Astrocyte (in vitro differentiated cells and primary cell): ENCODE measurements at regions not wholly inside any gene's neighbourhood (a gene's known extent, or its start where the extent isn't known, plus 50 kb on each side); places are given as distances from the start of the nearest gene placed in this dataset.

Experiments used
- DNase-seq: peaks from one replicate; pipeline ENCODE4 v3.0.0-alpha.2; 2010; ENCODE audit warnings: low read depth
- FAIRE-seq: peaks from 2 replicates; lab custom pipeline; 2011; peaks lifted over from hg19 to GRCh38; lab: Jason Lieb, UNC
- H2AFZ ChIP-seq: 2 replicates; pipeline ENCODE4 v1.6.0; 2012; ENCODE audit warnings: low read depth, low read length, inconsistent platforms
- H3K27ac ChIP-seq: 2 replicates; pipeline ENCODE4 v1.5.1; 2011; ENCODE audit warnings: low read depth, low read length, inconsistent platforms
- H3K27me3 ChIP-seq: 2 replicates; pipeline ENCODE4 v1.6.0; 2011; ENCODE audit warnings: low read length, inconsistent platforms; ENCODE audit not compliant: insufficient read depth
- H3K36me3 ChIP-seq: 2 replicates; pipeline ENCODE4 v1.5.1; 2011; ENCODE audit warnings: low read length, inconsistent platforms; ENCODE audit not compliant: insufficient read depth
- H3K4me1 ChIP-seq: 2 replicates; pipeline ENCODE4 v1.5.1; 2011; ENCODE audit warnings: low read length, inconsistent platforms; ENCODE audit not compliant: insufficient read depth
- H3K4me2 ChIP-seq: 2 replicates; pipeline ENCODE4 v1.6.0; 2012; ENCODE audit warnings: low read length, inconsistent platforms
- H3K4me3 ChIP-seq: 2 replicates; pipeline ENCODE4 v1.5.1; 2011; ENCODE audit warnings: low read depth, mild to moderate bottlenecking, low read length, inconsistent platforms; ENCODE audit not compliant: insufficient read depth
- H3K79me2 ChIP-seq: 2 replicates; pipeline ENCODE4 v1.6.0; 2012; ENCODE audit warnings: mild to moderate bottlenecking, low read length, inconsistent platforms; ENCODE audit not compliant: insufficient read depth
- H3K9ac ChIP-seq: 2 replicates; pipeline ENCODE4 v1.6.0; 2012; ENCODE audit warnings: mild to moderate bottlenecking, low read length, inconsistent platforms
- H3K9me3 ChIP-seq: 2 replicates; pipeline ENCODE4 v1.5.1; 2012; ENCODE audit warnings: low read depth, mild to moderate bottlenecking, low read length, inconsistent platforms; ENCODE audit not compliant: insufficient read depth
- H4K20me1 ChIP-seq: 2 replicates; pipeline ENCODE4 v1.6.0; 2012; ENCODE audit warnings: low read length, inconsistent platforms; ENCODE audit not compliant: insufficient read depth
- H3K27ac Mint-ChIP-seq: one replicate; pipeline ENCODE4 v1.8.0; 2021; ENCODE audit warnings: mild to moderate bottlenecking, mixed read lengths; ENCODE audit not compliant: unreplicated experiment
- H3K27me3 Mint-ChIP-seq: one replicate; pipeline ENCODE4 v1.8.0; 2021; ENCODE audit warnings: low read depth, mixed read lengths; ENCODE audit not compliant: unreplicated experiment
- H3K36me3 Mint-ChIP-seq: one replicate; pipeline ENCODE4 v1.8.0; 2021; ENCODE audit warnings: low read depth, mixed read lengths; ENCODE audit not compliant: unreplicated experiment
- H3K4me1 Mint-ChIP-seq: one replicate; pipeline ENCODE4 v1.8.0; 2021; ENCODE audit warnings: low read depth, mixed read lengths; ENCODE audit not compliant: unreplicated experiment
- H3K4me3 Mint-ChIP-seq: one replicate; pipeline ENCODE4 v1.8.0; 2021; ENCODE audit warnings: mild to moderate bottlenecking, moderate library complexity, mixed read lengths; ENCODE audit not compliant: unreplicated experiment
- H3K9me3 Mint-ChIP-seq: one replicate; pipeline ENCODE4 v1.8.0; 2021; ENCODE audit warnings: mild to moderate bottlenecking, mixed read lengths; ENCODE audit not compliant: unreplicated experiment
- EZH2 ChIP-seq: IDR thresholded peaks from 2 replicates; pipeline ENCODE4 v1.6.1; 2012; ENCODE audit warnings: mild to moderate bottlenecking, low read length, inconsistent platforms; ENCODE audit not compliant: insufficient read depth
- TF ChIP-seq, protein P1 (sequence below): IDR thresholded peaks from 2 replicates; pipeline ENCODE4 v1.5.1; 2011; ENCODE audit warnings: low read depth, mild to moderate bottlenecking, inconsistent platforms, low read length, moderate library complexity; ENCODE audit not compliant: insufficient read depth

DNA sequence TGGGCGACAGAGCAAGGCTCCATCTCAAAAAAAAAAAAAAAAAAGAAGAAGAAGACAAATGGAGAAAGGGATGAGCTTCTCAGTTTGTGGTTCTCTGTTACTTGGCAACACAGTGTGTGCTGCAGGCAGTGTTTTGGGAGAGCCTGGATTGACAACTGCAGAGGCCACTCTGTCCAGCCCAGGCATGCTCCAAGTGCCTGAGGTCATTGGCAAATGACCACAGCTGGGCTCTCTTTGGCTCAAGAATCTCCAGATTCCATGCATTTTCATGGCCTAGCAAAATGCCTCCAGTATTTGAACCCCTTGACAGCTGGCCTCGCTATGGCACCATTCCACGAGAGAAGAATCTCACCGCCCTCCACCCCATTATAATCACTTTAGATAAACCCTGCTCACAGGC lies 126.2 kb downstream of the ANKRD60 start:
- Histone ChIP-seq H3K4me1 (peaks cover 17% of the 10 kb centered on the region), H3K9me3 (peaks cover 3% of the 10 kb centered on the region), H3K9ac (no peak overlapping the region), H3K27ac (peak overlapping the region; percentile 39), H2AFZ (no peak overlapping the region), H3K27me3 (no peaks in the 10 kb centered on the region), H3K4me2 (peak overlapping the region; percentile 33), H3K4me3 (no peak overlapping the region), H3K36me3 (no peaks in the 10 kb centered on the region), H4K20me1 (no peaks in the 10 kb centered on the region), H3K79me2 (no peaks in the 10 kb centered on the region)
- TF ChIP-seq, protein P1, sequence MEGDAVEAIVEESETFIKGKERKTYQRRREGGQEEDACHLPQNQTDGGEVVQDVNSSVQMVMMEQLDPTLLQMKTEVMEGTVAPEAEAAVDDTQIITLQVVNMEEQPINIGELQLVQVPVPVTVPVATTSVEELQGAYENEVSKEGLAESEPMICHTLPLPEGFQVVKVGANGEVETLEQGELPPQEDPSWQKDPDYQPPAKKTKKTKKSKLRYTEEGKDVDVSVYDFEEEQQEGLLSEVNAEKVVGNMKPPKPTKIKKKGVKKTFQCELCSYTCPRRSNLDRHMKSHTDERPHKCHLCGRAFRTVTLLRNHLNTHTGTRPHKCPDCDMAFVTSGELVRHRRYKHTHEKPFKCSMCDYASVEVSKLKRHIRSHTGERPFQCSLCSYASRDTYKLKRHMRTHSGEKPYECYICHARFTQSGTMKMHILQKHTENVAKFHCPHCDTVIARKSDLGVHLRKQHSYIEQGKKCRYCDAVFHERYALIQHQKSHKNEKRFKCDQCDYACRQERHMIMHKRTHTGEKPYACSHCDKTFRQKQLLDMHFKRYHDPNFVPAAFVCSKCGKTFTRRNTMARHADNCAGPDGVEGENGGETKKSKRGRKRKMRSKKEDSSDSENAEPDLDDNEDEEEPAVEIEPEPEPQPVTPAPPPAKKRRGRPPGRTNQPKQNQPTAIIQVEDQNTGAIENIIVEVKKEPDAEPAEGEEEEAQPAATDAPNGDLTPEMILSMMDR = no peak
- no peak for TF ChIP-seq EZH2
- Mint-ChIP-seq H3K4me1 (peaks cover 8% of the 10 kb centered on the region), H3K27me3 (peaks cover 43% of the 10 kb centered on the region), H3K36me3 (no peaks in the 10 kb centered on the region), H3K9me3 (peaks cover 9% of the 10 kb centered on the region), H3K4me3 (no peak overlapping the region), H3K27ac (peak overlapping the region; percentile 82)
- DNase-seq (peak; percentile 75), FAIRE-seq (no peak)

DNA sequence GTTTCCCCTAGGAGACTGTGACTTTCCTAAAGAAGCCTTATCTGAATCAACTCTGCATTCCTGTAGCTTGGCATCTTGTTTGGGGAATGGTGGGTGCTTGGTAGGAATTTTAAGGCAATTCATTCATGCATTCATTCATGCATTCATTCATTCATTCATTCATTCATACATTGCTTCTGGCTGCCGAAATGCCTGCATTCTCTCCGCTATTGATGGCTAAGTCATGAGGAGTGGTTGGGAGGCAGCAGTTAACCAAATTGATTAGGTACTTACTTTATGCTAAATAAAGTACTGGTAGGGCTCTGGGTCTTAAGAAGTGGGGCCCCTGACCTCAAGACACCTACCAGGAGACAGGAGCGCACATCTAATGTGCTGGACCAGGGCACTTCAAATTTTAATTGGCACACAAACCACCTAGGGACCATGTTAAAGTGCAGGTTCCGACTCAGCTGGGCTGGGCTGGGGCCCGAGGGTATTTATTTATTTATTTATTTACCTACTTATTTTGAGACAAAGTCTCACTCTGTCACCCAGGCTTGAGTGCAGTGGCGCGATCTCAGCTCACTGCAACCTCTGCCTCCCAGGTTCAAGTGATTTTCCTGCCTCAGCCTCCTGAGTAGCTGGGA lies 127.6 kb downstream of the ANKRD60 start:
- no peaks in the 10 kb centered on the region for H3K27me3 ChIP-seq
- Mint-ChIP-seq H3K4me1 (peaks cover 8% of the 10 kb centered on the region), H3K27me3 (peaks cover 40% of the 10 kb centered on the region), H3K27ac (no peak overlapping the region), H3K36me3 (no peaks in the 10 kb centered on the region), H3K9me3 (peaks cover 4% of the 10 kb centered on the region), H3K4me3 (no peak overlapping the region)
- no peaks in the 10 kb centered on the region for H3K79me2 ChIP-seq
- no peak overlapping the region for H3K4me3 ChIP-seq
- H4K20me1 ChIP-seq = no peaks in the 10 kb centered on the region
- TF ChIP-seq, protein P1 = no peak
- TF ChIP-seq EZH2 = no peak
- no peak overlapping the region for H3K9ac ChIP-seq
- no peaks in the 10 kb centered on the region for H3K36me3 ChIP-seq
- H2AFZ ChIP-seq = no peak overlapping the region
- H3K4me1 ChIP-seq = peaks cover 13% of the 10 kb centered on the region
- H3K27ac ChIP-seq = no peak overlapping the region
- DNase-seq (no peak), FAIRE-seq (no peak)
- peaks cover 3% of the 10 kb centered on the region for H3K9me3 ChIP-seq
- H3K4me2 ChIP-seq = no peak overlapping the region
